GM19351 (cell line): ENCODE measurements at regions not wholly inside any gene's neighbourhood (a gene's known extent, or its start where the extent isn't known, plus 50 kb on each side); places are given as distances from the start of the nearest gene placed in this dataset.
A peak's percentile ranks its signal among the peaks of the same experiment; 100 is the strongest.

Experiments
- ATAC-seq: cut with Tn5 transposase; IDR thresholded peaks from one replicate; pipeline ENCODE4 v1.9.1; 2021; ENCODE audit warnings: mild to moderate bottlenecking, moderate library complexity; ENCODE audit not compliant: unreplicated experiment

GRCh38 chr6:159100395-159101182 is 55.8 kb upstream of the TAGAP start:
- ATAC-seq = no peak

GRCh38 chr6:159099961-159100360 is 55.2 kb upstream of the TAGAP start:
- ATAC-seq = no peak

GRCh38 chr6:159099276-159099675 is 54.5 kb upstream of the TAGAP start:
- ATAC-seq = no peak

GRCh38 chr6:159098636-159099106 is 53.9 kb upstream of the TAGAP start:
- ATAC-seq = no peak

GRCh38 chr6:159097256-159097655 is 52.5 kb upstream of the TAGAP start:
- no peak for ATAC-seq

- ATAC-seq = no peak
Measured at GRCh38 chr6:159095616-159096015, 50.8 kb upstream of the TAGAP start.

- peak; percentile 70 for ATAC-seq
Measured at GRCh38 chr6:159094444-159095252, 49.9 kb upstream of the TAGAP start.
